ENCODE measurements at regions not wholly inside any gene's neighbourhood (a gene's known extent, or its start where the extent isn't known, plus 50 kb on each side); places are given as distances from the start of the nearest gene placed in this dataset.
"Not testable (repeated sequence)": the region's sequence is repeated elsewhere in the genome, so short reads cannot be mapped to it uniquely, and the experiment has no call there.

GRCh38 chr17:34082404-34082803 is 172.7 kb upstream of the CCL2 start:
- H3K9me2 ChIP-seq (replicated peaks; ENCODE audit: low read depth, low read length), result no peaks in the 10 kb centered on the region
- H2AFZ ChIP-seq (ENCODE audit: low read length), result no peak overlapping the region
- TF ChIP-seq EZH2phosphoT487 (IDR thresholded peaks at IDR 0.05; ENCODE audit: borderline replicate concordance) (no peak), CTCF (conservative IDR thresholded peaks at IDR 0.05; ENCODE audit: low read length) (no peak)
- no peaks in the 10 kb centered on the region for H3K36me3 ChIP-seq (ENCODE audit: insufficient read depth, low read length)
- H3K79me2 ChIP-seq (ENCODE audit: insufficient read depth, low read length), result no peaks in the 10 kb centered on the region
- H3K9ac ChIP-seq (ENCODE audit: low read depth, low read length, poor library complexity, severe bottlenecking), result no peak overlapping the region
- H4K20me1 ChIP-seq (ENCODE audit: insufficient read depth, low read length, poor library complexity, severe bottlenecking), result no peaks in the 10 kb centered on the region
- H3K27me3 ChIP-seq (ENCODE audit: insufficient read depth, low read length, poor library complexity, severe bottlenecking), result no peaks in the 10 kb centered on the region
- no peak overlapping the region for H3K4me3 ChIP-seq (ENCODE audit: low read length, poor library complexity, severe bottlenecking)
- H3K4me1 ChIP-seq (ENCODE audit: insufficient read depth, low read length, poor library complexity, severe bottlenecking), result no peaks in the 10 kb centered on the region
- no peaks in the 10 kb centered on the region for H3K9me3 ChIP-seq (ENCODE audit: insufficient read depth, low read depth, low read length)
- H3K4me2 ChIP-seq (ENCODE audit: low read depth, low read length, poor library complexity, severe bottlenecking), result no peak overlapping the region
- no peaks in the 10 kb centered on the region for H3F3A ChIP-seq (ENCODE audit: low read depth)

GRCh38 chr17:34089042-34089441 is 166.0 kb upstream of the CCL2 start:
- not testable (repeated sequence) for H3K79me2 ChIP-seq (ENCODE audit: insufficient read depth, low read length); H3K4me3 ChIP-seq (ENCODE audit: low read length, poor library complexity, severe bottlenecking); H4K20me1 ChIP-seq (ENCODE audit: insufficient read depth, low read length, poor library complexity, severe bottlenecking); H3F3A ChIP-seq (ENCODE audit: low read depth); H3K9ac ChIP-seq (ENCODE audit: low read depth, low read length, poor library complexity, severe bottlenecking); H3K4me2 ChIP-seq (ENCODE audit: low read depth, low read length, poor library complexity, severe bottlenecking); H3K9me2 ChIP-seq (replicated peaks; ENCODE audit: low read depth, low read length); H3K27me3 ChIP-seq (ENCODE audit: insufficient read depth, low read length, poor library complexity, severe bottlenecking); H2AFZ ChIP-seq (ENCODE audit: low read length); H3K4me1 ChIP-seq (ENCODE audit: insufficient read depth, low read length, poor library complexity, severe bottlenecking); H3K36me3 ChIP-seq (ENCODE audit: insufficient read depth, low read length); H3K9me3 ChIP-seq (ENCODE audit: insufficient read depth, low read depth, low read length)

GRCh38 chr17:34090593-34090992 is 164.5 kb upstream of the CCL2 start:
- H4K20me1 ChIP-seq (ENCODE audit: insufficient read depth, low read length, poor library complexity, severe bottlenecking), result no peaks in the 10 kb centered on the region
- no peaks in the 10 kb centered on the region for H3K4me1 ChIP-seq (ENCODE audit: insufficient read depth, low read length, poor library complexity, severe bottlenecking)
- no peaks in the 10 kb centered on the region for H3K9me3 ChIP-seq (ENCODE audit: insufficient read depth, low read depth, low read length)
- no peaks in the 10 kb centered on the region for H3F3A ChIP-seq (ENCODE audit: low read depth)
- H3K27me3 ChIP-seq (ENCODE audit: insufficient read depth, low read length, poor library complexity, severe bottlenecking), result no peaks in the 10 kb centered on the region
- no peaks in the 10 kb centered on the region for H3K9me2 ChIP-seq (replicated peaks; ENCODE audit: low read depth, low read length)
- no peak overlapping the region for H2AFZ ChIP-seq (ENCODE audit: low read length)
- no peak overlapping the region for H3K4me2 ChIP-seq (ENCODE audit: low read depth, low read length, poor library complexity, severe bottlenecking)
- H3K9ac ChIP-seq (ENCODE audit: low read depth, low read length, poor library complexity, severe bottlenecking), result no peak overlapping the region
- no peaks in the 10 kb centered on the region for H3K36me3 ChIP-seq (ENCODE audit: insufficient read depth, low read length)
- H3K4me3 ChIP-seq (ENCODE audit: low read length, poor library complexity, severe bottlenecking), result no peak overlapping the region
- TF ChIP-seq CTCF (conservative IDR thresholded peaks at IDR 0.05; ENCODE audit: low read length), result no peak
- TF ChIP-seq EZH2phosphoT487 (IDR thresholded peaks at IDR 0.05; ENCODE audit: borderline replicate concordance), result no peak
- H3K79me2 ChIP-seq (ENCODE audit: insufficient read depth, low read length), result no peaks in the 10 kb centered on the region

GRCh38 chr17:34091975-34092374 is 163.1 kb upstream of the CCL2 start:
- H4K20me1 ChIP-seq (ENCODE audit: insufficient read depth, low read length, poor library complexity, severe bottlenecking), result no peaks in the 10 kb centered on the region
- no peaks in the 10 kb centered on the region for H3K27me3 ChIP-seq (ENCODE audit: insufficient read depth, low read length, poor library complexity, severe bottlenecking)
- no peaks in the 10 kb centered on the region for H3K9me3 ChIP-seq (ENCODE audit: insufficient read depth, low read depth, low read length)
- H3K9ac ChIP-seq (ENCODE audit: low read depth, low read length, poor library complexity, severe bottlenecking), result no peak overlapping the region
- no peaks in the 10 kb centered on the region for H3K4me1 ChIP-seq (ENCODE audit: insufficient read depth, low read length, poor library complexity, severe bottlenecking)
- H2AFZ ChIP-seq (ENCODE audit: low read length), result no peak overlapping the region
- H3K79me2 ChIP-seq (ENCODE audit: insufficient read depth, low read length), result no peaks in the 10 kb centered on the region
- H3K9me2 ChIP-seq (replicated peaks; ENCODE audit: low read depth, low read length), result no peaks in the 10 kb centered on the region
- H3K4me2 ChIP-seq (ENCODE audit: low read depth, low read length, poor library complexity, severe bottlenecking), result no peak overlapping the region
- H3F3A ChIP-seq (ENCODE audit: low read depth), result no peaks in the 10 kb centered on the region
- no peaks in the 10 kb centered on the region for H3K36me3 ChIP-seq (ENCODE audit: insufficient read depth, low read length)
- H3K4me3 ChIP-seq (ENCODE audit: low read length, poor library complexity, severe bottlenecking), result no peak overlapping the region
- TF ChIP-seq EZH2phosphoT487 (IDR thresholded peaks at IDR 0.05; ENCODE audit: borderline replicate concordance) (no peak), CTCF (conservative IDR thresholded peaks at IDR 0.05; ENCODE audit: low read length) (no peak)

Data from Loucy (cell line).